HepG2 (cell line): ENCODE measurements at regions not wholly inside any gene's neighbourhood (a gene's known extent, or its start where the extent isn't known, plus 50 kb on each side); places are given as distances from the start of the nearest gene placed in this dataset.

Source experiments
- FOXM1 ChIP-seq: sonication (generic); formaldehyde crosslinking; IDR thresholded peaks from 2 replicates; pipeline ENCODE4 v1.5.0; 2020; ENCODE audit warnings: missing genetic modification reagents
- POLR2A ChIP-seq, 2 experiments: IDR thresholded peaks; 2 replicates each; pipeline ENCODE4 v1.6.1; 2011; ENCODE audit warnings: low read depth in 2 of 2, low read length in 2 of 2, mild to moderate bottlenecking in 1 of 2, moderate library complexity in 1 of 2; ENCODE audit not compliant: insufficient read depth in 1 of 2
- ZNF24 ChIP-seq: fragments of 450-650 bp; IDR thresholded peaks from 2 replicates; pipeline ENCODE4 v1.6.1; 2017; ENCODE audit warnings: antibody characterized with exemption, mild to moderate bottlenecking
- TF ChIP-seq, protein P1 (sequence below): sonication (generic); formaldehyde crosslinking; IDR thresholded peaks from 2 replicates; pipeline ENCODE4 v1.9.0; 2021; ENCODE audit warnings: missing genetic modification reagents, borderline replicate concordance
- TF ChIP-seq, protein P2 (sequence below): sonication (generic); formaldehyde crosslinking; IDR thresholded peaks from 2 replicates; pipeline ENCODE4 v1.5.0; 2020; ENCODE audit warnings: mild to moderate bottlenecking, missing genetic modification reagents

DNA sequence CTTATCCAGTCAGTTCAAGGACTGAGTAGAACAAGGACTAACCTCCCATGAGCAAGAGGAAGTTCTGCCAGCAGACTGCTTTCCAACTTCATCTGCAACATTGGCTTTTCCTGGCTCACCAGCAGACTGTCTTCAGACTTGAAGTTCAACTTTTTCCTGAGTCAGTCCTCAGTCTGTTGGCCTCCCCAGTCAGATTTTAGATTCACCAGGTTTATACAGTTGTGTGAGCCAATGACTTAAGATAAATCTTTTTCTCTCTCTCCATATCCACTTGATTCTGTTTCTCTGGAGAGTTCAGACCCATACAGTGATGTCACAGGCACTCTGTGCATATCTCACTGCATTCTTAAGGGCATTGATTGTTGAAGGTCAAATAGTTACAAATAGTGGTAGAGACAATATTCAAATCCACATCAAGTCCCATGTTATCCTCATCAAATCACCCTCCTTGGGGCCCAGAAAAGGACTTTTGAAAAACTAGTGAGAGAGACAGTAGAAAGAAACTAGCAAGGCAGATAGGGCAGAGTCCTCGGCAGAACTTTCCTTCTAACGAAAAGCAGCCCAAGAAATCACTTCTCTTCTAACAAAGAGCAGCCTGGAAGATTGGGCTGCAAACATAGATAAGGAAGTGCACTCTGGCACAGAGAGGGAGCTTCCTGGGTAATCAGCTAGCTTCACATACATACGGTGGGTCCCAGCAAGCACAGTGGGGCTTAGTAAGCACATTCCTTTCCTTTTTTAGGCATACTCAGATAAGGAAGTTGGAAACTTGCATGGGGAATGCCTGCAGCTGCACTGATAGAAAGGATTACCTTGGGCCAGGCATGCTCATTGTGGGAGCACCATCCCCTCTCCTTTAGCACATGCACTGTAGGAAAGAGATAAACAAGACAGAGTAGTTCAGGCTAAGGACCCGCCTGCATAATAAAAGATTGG lies 132.3 kb upstream of the FAM20A start:
- TF ChIP-seq ZNF24 (no peak), FOXM1 (CRISPR knock-in tag) (no peak), POLR2A (IDR thresholded peaks at IDR 0.05; ENCODE audit: insufficient read depth in 1 of 2, low read depth in 2 of 2, low read length in 2 of 2) (no peak)
- TF ChIP-seq, protein P1, sequence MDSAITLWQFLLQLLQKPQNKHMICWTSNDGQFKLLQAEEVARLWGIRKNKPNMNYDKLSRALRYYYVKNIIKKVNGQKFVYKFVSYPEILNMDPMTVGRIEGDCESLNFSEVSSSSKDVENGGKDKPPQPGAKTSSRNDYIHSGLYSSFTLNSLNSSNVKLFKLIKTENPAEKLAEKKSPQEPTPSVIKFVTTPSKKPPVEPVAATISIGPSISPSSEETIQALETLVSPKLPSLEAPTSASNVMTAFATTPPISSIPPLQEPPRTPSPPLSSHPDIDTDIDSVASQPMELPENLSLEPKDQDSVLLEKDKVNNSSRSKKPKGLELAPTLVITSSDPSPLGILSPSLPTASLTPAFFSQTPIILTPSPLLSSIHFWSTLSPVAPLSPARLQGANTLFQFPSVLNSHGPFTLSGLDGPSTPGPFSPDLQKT = no peak
- TF ChIP-seq, protein P2, sequence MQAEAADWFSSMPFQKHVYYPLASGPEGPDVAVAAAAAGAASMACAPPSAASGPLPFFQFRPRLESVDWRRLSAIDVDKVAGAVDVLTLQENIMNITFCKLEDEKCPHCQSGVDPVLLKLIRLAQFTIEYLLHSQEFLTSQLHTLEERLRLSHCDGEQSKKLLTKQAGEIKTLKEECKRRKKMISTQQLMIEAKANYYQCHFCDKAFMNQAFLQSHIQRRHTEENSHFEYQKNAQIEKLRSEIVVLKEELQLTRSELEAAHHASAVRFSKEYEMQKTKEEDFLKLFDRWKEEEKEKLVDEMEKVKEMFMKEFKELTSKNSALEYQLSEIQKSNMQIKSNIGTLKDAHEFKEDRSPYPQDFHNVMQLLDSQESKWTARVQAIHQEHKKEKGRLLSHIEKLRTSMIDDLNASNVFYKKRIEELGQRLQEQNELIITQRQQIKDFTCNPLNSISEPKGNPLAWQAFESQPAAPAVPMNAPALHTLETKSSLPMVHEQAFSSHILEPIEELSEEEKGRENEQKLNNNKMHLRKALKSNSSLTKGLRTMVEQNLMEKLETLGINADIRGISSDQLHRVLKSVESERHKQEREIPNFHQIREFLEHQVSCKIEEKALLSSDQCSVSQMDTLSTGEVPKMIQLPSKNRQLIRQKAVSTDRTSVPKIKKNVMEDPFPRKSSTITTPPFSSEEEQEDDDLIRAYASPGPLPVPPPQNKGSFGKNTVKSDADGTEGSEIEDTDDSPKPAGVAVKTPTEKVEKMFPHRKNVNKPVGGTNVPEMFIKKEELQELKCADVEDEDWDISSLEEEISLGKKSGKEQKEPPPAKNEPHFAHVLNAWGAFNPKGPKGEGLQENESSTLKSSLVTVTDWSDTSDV = no peak
